ENCODE measurements at regions not wholly inside any gene's neighbourhood (a gene's known extent, or its start where the extent isn't known, plus 50 kb on each side); places are given as distances from the start of the nearest gene placed in this dataset.

- ChIA-PET CTCF (interaction anchor here (0.7 to 0.9 kb wide), 2 partner anchors 47 to 86 kb away, joined by 3 read pairs; no protein-coding TSS in a partner anchor), POLR2A (no interaction called here)
- Histone ChIP-seq H3K9me3 (ENCODE audit: control insufficient read depth, insufficient read depth, low read depth, low read length) (no peaks in the 10 kb centered on the region), H3K4me1 (ENCODE audit: control insufficient read depth, insufficient read depth, low read length) (peaks cover 19% of the 10 kb centered on the region), H3K36me3 (ENCODE audit: control insufficient read depth in 2 of 2, insufficient read depth in 1 of 2, low read length in 2 of 2) (no peaks in the 10 kb centered on the region; a peak in 1 of 3 replicates), H3K4me3 (ENCODE audit: low read depth, low read length) (peak overlapping the region; percentile 66), H3K27ac (ENCODE audit: extremely low read depth, low read depth, low read length) (peak overlapping the region; percentile 88)
- no peak for TF ChIP-seq ZNF174 (tag by site-specific recombination; IDR thresholded peaks at IDR 0.05)
- TF ChIP-seq ZNF335 (tag by site-specific recombination; conservative IDR thresholded peaks at IDR 0.05): peak; percentile 77
- peak; percentile 51 for TF ChIP-seq IKZF3 (tag by site-specific recombination; IDR thresholded peaks at IDR 0.05)
- no peak for TF ChIP-seq ZNF10 (tag by site-specific recombination; IDR thresholded peaks at IDR 0.05)
- no peak for TF ChIP-seq ZNF362 (tag by site-specific recombination; IDR thresholded peaks at IDR 0.05)
- no peak for TF ChIP-seq ZNF292 (tag by site-specific recombination; IDR thresholded peaks at IDR 0.05; ENCODE audit: borderline replicate concordance, low read depth)
- no peak for TF ChIP-seq ZNF112 (tag by site-specific recombination; IDR thresholded peaks at IDR 0.05)
- no peak for TF ChIP-seq ZNF513 (tag by site-specific recombination; IDR thresholded peaks at IDR 0.05)
- peak; percentile 57; the same call in 1 of the 2 replicates for TF ChIP-seq SP7 (tag by site-specific recombination; IDR thresholded peaks at IDR 0.05)
- TF ChIP-seq BCL11A (tag by site-specific recombination; IDR thresholded peaks at IDR 0.05; ENCODE audit: low read depth): no peak
- TF ChIP-seq ZNF221 (tag by site-specific recombination; IDR thresholded peaks at IDR 0.05; ENCODE audit: borderline replicate concordance): no peak
- no peak for TF ChIP-seq ZNF837 (tag by site-specific recombination; IDR thresholded peaks at IDR 0.05)
- TF ChIP-seq ZNF266 (tag by site-specific recombination; IDR thresholded peaks at IDR 0.05; ENCODE audit: low read depth): no peak
- TF ChIP-seq ZBTB6 (tag by site-specific recombination; IDR thresholded peaks at IDR 0.05): no peak
- TF ChIP-seq ZNF48 (tag by site-specific recombination; IDR thresholded peaks at IDR 0.05): no peak
- TF ChIP-seq KLF9 (tag by site-specific recombination; IDR thresholded peaks at IDR 0.05; ENCODE audit: low read depth): no peak; the same call in 1 of the 2 replicates
- TF ChIP-seq OSR2 (tag by site-specific recombination; IDR thresholded peaks at IDR 0.05): peak; percentile 40; the same call in 1 of the 2 replicates
- TF ChIP-seq ZBTB8A (tag by site-specific recombination; IDR thresholded peaks at IDR 0.05): peak; percentile 81
- no peak for TF ChIP-seq ZNF311 (tag by site-specific recombination; IDR thresholded peaks at IDR 0.05; ENCODE audit: borderline replicate concordance)
- no peak for TF ChIP-seq ZNF114 (tag by site-specific recombination; IDR thresholded peaks at IDR 0.05)
- TF ChIP-seq ELK4 (IDR thresholded peaks at IDR 0.05; ENCODE audit: borderline replicate concordance, low read depth, low read length): no peak
- peak; percentile 60; the same call in 1 of the 2 replicates for TF ChIP-seq SCRT1 (tag by site-specific recombination; IDR thresholded peaks at IDR 0.05; ENCODE audit: borderline replicate concordance)
- TF ChIP-seq ZNF596 (tag by site-specific recombination; IDR thresholded peaks at IDR 0.05): peak; percentile 29; the same call in 1 of the 2 replicates
- peak; percentile 38; the same call in 1 of the 2 replicates for TF ChIP-seq HIC1 (tag by site-specific recombination; IDR thresholded peaks at IDR 0.05)
- no peak for TF ChIP-seq ZNF560 (tag by site-specific recombination; IDR thresholded peaks at IDR 0.05; ENCODE audit: borderline replicate concordance)
- TF ChIP-seq ZNF132 (tag by site-specific recombination; IDR thresholded peaks at IDR 0.05; ENCODE audit: borderline replicate concordance): no peak
- TF ChIP-seq ZNF529 (tag by site-specific recombination; IDR thresholded peaks at IDR 0.05; ENCODE audit: insufficient replicate concordance): no peak
Measured at GRCh38 chr3:11718637-11719405, 75.1 kb upstream of the VGLL4 start.
